Spleen (tissue), 11 donors: ENCODE measurements at regions not wholly inside any gene's neighbourhood (a gene's known extent, or its start where the extent isn't known, plus 50 kb on each side); places are given as distances from the start of the nearest gene placed in this dataset.
"Not testable (repeated sequence)": the region's sequence is repeated elsewhere in the genome, so short reads cannot be mapped to it uniquely, and the experiment has no call there.

Source experiments
- DNase-seq: peaks from one replicate; pipeline ENCODE4 v3.0.0-alpha.2; 2020
- H3K27ac ChIP-seq, 8 donors: fragments of 200-600 bp; sonication (generic) in 7 of 8; 1 replicate in 4 of 8; 2 replicates in 4 of 8; pipeline versions ENCODE4 v1.5.0 to v1.8.0; 2016 to 2021; ENCODE audit warnings: inconsistent platforms in 4 of 8, mild to moderate bottlenecking in 4 of 8, moderate library complexity in 1 of 8
- H3K27me3 ChIP-seq, 7 donors: fragments of 200-600 bp; sonication (generic) in 6 of 7; replicated peaks in 1 of 7; 1 replicate in 4 of 7; 2 replicates in 3 of 7; pipeline versions ENCODE4 v1.5.0 to v1.8.0; 2016 to 2021; ENCODE audit warnings: inconsistent platforms in 3 of 7, mild to moderate bottlenecking in 1 of 7
- H3K36me3 ChIP-seq, 6 donors: fragments of 200-600 bp; sonication (generic) in 5 of 6; 1 replicate in 4 of 6; 2 replicates in 2 of 6; pipeline versions ENCODE4 v1.5.0 to v1.8.0; 2016 to 2021; ENCODE audit warnings: inconsistent platforms in 2 of 6
- H3K4me1 ChIP-seq, 6 donors: fragments of 200-600 bp; sonication (generic) in 5 of 6; 1 replicate in 3 of 6; 2 replicates in 3 of 6; pipeline versions ENCODE4 v1.5.0 to v1.8.0; 2016 to 2021; ENCODE audit warnings: inconsistent platforms in 3 of 6
- H3K4me3 ChIP-seq, 8 donors: fragments of 200-600 bp; sonication (generic) in 7 of 8; 1 replicate in 4 of 8; 2 replicates in 4 of 8; pipeline versions ENCODE4 v1.5.0 to v1.8.0; 2016 to 2021; ENCODE audit warnings: inconsistent platforms in 4 of 8, mild to moderate bottlenecking in 4 of 8, moderate library complexity in 2 of 8
- H3K9me3 ChIP-seq, 8 donors: fragments of 200-600 bp; sonication (generic) in 7 of 8; 1 replicate in 4 of 8; 2 replicates in 4 of 8; pipeline versions ENCODE4 v1.5.0 to v1.8.0; 2016 to 2021; ENCODE audit warnings: inconsistent platforms in 4 of 8
- POLR2A ChIP-seq, 3 donors: fragments of 450-650 bp; IDR thresholded peaks; one replicate each; pipeline ENCODE4 v1.5.1; 2017; ENCODE audit warnings: antibody characterized with exemption in 3 of 3, mild to moderate bottlenecking in 1 of 3
- POLR2AphosphoS5 ChIP-seq, 3 donors: sonication (generic); formaldehyde crosslinking; IDR thresholded peaks; one replicate each; pipeline ENCODE4 v1.5.1; 2017; ENCODE audit warnings: antibody characterized with exemption in 3 of 3
- WGBS, 5 donors: extraction: QIAGEN DNeasy Blood & Tissue Kit in 3 of 5; methylation state at CpG; one replicate each; pipeline versions ENCODE4 v1.1.5 to v1.1.7; 2013 to 2018; 5-methylcytosine and 5-hydroxymethylcytosine counted together
- intact Hi-C: fragments of 100-400 bp; cut with DNase I; formaldehyde crosslinking; loops from one replicate; pipeline ENCODE4 v1.15.0; 2023; ENCODE audit warnings: low total_unique reads
- TF ChIP-seq, protein P1 (sequence below), 11 experiments: fragments of 200-600 bp in 7 of 11; fragments of 450-650 bp in 4 of 11; sonication (generic) in 4 of 11; IDR thresholded peaks in 8 of 11; conservative IDR thresholded peaks in 3 of 11; 1 replicate in 7 of 11; 2 replicates in 4 of 11; pipeline versions ENCODE4 v1.4.0 to v1.8.0; 2016 to 2021; ENCODE audit warnings: antibody characterized with exemption in 11 of 11, inconsistent platforms in 4 of 11, mild to moderate bottlenecking in 1 of 11
- donor health status: healthy with polysubstance abuse.
- donor health status: DM: no; HTN: no; CAD: no; lungs with moderate emphysema.
- donor health status: DM: no; HTN: no; CAD: no.
- donor health status: Bipolar disorder and iron deficiency.
- donor health status: healthy.
- donor health status: DM: no; HTN: no; CAD: no.
- donor health status: DM: yes; HTN: yes; CAD: no.

DNA sequence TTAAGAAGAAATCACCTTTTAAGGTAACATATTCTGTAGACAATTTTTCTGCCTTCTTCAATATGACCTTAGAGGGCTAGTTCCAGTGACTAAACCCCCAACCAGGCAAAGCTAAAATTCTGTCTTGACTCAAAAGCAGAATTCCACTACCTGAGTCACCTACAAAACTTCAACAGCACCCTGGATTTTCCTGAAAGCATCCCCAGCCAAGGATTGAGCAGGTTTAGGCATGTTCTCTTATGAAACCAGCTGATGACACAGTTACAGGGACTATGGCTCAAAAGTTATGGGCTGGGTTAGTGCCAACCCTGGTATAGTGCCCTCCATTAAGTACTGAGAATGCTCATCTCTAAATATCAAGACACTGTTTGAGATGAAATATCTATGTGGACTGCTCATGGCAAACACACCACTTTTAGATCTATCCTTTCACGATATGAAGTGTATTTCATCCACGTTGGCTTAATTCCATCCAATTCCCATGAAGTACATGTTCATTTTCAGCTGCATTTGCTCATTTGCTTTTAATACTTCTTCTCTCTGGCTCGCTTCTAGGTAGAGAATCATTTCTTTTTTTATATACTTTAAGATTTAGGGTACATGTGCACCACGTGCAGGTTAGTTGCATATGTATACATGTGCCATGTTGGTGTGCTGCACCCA lies 53.6 kb upstream of the TNFAIP3 start:
- WGBS, 5 donors = 95 to 98% (median 96%) methylated on average over 4 of the region's 4 CpGs
- DNase-seq = no peak
- Histone ChIP-seq H3K36me3 (no peaks in the 10 kb centered on the region), H3K9me3 (no peaks in the 10 kb centered on the region), H3K27ac (peak overlapping the region in 1 of 8 donors; percentile 3), H3K4me1 (peaks cover 23 to 54% (median 29%) of the 10 kb centered on the region in 6 donors), H3K27me3 (no peaks in the 10 kb centered on the region), H3K4me3 (no peak overlapping the region)
- intact Hi-C loops = no loop called here
- TF ChIP-seq POLR2A (IDR thresholded peaks at IDR 0.05) (no peak), POLR2AphosphoS5 (IDR thresholded peaks at IDR 0.05) (no peak)
- TF ChIP-seq, protein P1, sequence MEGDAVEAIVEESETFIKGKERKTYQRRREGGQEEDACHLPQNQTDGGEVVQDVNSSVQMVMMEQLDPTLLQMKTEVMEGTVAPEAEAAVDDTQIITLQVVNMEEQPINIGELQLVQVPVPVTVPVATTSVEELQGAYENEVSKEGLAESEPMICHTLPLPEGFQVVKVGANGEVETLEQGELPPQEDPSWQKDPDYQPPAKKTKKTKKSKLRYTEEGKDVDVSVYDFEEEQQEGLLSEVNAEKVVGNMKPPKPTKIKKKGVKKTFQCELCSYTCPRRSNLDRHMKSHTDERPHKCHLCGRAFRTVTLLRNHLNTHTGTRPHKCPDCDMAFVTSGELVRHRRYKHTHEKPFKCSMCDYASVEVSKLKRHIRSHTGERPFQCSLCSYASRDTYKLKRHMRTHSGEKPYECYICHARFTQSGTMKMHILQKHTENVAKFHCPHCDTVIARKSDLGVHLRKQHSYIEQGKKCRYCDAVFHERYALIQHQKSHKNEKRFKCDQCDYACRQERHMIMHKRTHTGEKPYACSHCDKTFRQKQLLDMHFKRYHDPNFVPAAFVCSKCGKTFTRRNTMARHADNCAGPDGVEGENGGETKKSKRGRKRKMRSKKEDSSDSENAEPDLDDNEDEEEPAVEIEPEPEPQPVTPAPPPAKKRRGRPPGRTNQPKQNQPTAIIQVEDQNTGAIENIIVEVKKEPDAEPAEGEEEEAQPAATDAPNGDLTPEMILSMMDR (IDR thresholded peaks at IDR 0.05 in 8 of 11, conservative IDR thresholded peaks at IDR 0.05 in 3 of 11) = no peak

DNA sequence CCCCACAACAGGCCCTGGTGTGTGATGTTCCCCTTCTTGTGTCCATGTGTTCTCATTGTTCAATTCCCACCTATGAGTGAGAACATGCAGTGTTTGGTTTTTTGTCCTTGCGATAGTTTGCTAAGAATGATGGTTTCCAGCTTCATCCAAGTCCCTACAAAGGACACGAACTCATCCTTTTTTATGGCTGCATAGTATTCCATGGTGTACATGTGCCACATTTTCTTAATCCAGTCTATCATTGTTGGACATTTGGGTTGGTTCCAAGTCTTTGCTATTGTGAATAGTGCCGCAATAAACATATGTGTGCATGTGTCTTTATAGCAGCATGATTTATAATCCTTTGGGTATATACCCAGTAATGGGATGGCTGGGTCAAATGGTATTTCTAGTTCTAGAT lies 53.0 kb upstream of the TNFAIP3 start:
- H3K27me3 ChIP-seq, H3K9me3 ChIP-seq, H3K4me3 ChIP-seq, H3K36me3 ChIP-seq, H3K27ac ChIP-seq, intact Hi-C loops, DNase-seq: not testable (repeated sequence)
- 93 to 100% (median 98%) methylated on average over 2 to 3 of the region's 3 CpGs for WGBS, 5 donors
- peaks cover 23 to 60% (median 29%) of the 10 kb centered on the region in 6 donors for H3K4me1 ChIP-seq

DNA sequence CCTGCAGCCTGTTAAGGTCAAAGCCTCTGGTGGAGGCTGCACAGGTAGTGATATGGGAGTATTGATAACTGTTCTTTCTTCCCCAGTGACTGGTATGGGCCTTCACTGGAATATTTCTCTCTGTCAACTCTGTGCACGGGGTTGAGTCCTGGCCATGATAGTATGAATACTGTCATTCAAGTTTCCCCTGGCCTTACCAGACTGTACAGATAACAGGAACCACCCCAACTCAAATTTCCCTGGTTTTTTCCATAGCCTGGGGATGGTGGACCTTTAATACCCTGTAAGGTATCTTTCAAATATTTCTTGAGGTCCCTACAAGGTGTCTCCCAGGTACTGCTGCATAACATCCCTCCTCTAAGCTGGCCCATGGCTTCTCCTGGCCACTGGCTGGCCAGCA lies 51.4 kb upstream of the TNFAIP3 start:
- DNase-seq = no peak
- Histone ChIP-seq H3K27me3 (no peaks in the 10 kb centered on the region), H3K4me1 (peaks cover 25 to 69% (median 40%) of the 10 kb centered on the region in 6 donors), H3K4me3 (no peak overlapping the region), H3K36me3 (no peaks in the 10 kb centered on the region), H3K9me3 (no peaks in the 10 kb centered on the region), H3K27ac (peak overlapping the region in 3 of 8 donors; percentile 42 to 61 (median 43))
- intact Hi-C loops = no loop called here
- WGBS, 5 donors = 65 to 95% (median 73%) methylated on average over 1 of the region's 1 CpG
- no peak for TF ChIP-seq POLR2AphosphoS5 (IDR thresholded peaks at IDR 0.05)
- TF ChIP-seq, protein P1 (IDR thresholded peaks at IDR 0.05 in 8 of 11, conservative IDR thresholded peaks at IDR 0.05 in 3 of 11) = no peak
- TF ChIP-seq POLR2A (IDR thresholded peaks at IDR 0.05) = no peak

DNA sequence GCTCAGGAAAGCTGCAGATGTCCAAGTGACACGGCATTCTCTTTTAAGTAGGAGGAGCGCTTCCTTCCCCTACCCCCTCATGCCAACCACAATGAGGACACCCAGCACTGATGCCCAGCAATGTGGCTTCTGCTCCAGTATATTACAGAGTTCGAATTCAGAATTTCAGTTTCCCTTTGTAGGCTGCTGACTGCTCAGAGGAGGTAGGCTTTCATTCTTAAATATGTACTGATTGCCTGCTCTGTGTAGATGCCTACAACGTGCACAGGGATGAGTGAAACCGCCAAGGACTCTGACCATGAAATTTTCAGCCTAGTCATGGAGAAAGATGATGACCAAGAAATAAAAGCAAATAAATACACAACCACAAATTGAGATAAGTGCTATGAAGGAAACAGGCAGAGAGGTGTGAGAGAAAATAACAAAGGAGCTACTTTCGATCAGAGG lies 50.9 kb upstream of the TNFAIP3 start:
- 23 to 38% (median 31%) methylated on average over 4 to 6 of the region's 6 CpGs for WGBS, 5 donors
- Histone ChIP-seq H3K27me3 (no peaks in the 10 kb centered on the region), H3K36me3 (no peaks in the 10 kb centered on the region), H3K9me3 (no peaks in the 10 kb centered on the region), H3K4me3 (no peak overlapping the region), H3K27ac (peak overlapping the region in 3 of 8 donors; percentile 42 to 61 (median 43)), H3K4me1 (peaks cover 21 to 69% (median 40%) of the 10 kb centered on the region in 6 donors)
- no peak for DNase-seq
- intact Hi-C loops = no loop called here
- TF ChIP-seq POLR2A (IDR thresholded peaks at IDR 0.05) (no peak), POLR2AphosphoS5 (IDR thresholded peaks at IDR 0.05) (no peak)
- TF ChIP-seq, protein P1 (IDR thresholded peaks at IDR 0.05 in 8 of 11, conservative IDR thresholded peaks at IDR 0.05 in 3 of 11) = no peak
